HepG2 (cell line): ENCODE measurements at regions not wholly inside any gene's neighbourhood (a gene's known extent, or its start where the extent isn't known, plus 50 kb on each side); places are given as distances from the start of the nearest gene placed in this dataset.

ENCODE experiments used
- CBX5 ChIP-seq: sonication (generic); formaldehyde crosslinking; IDR thresholded peaks from 2 replicates; pipeline ENCODE4 v1.4.0; 2020; ENCODE audit warnings: missing genetic modification reagents, borderline replicate concordance
- SMARCC2 ChIP-seq: fragments of 450-650 bp; IDR thresholded peaks from 2 replicates; pipeline ENCODE4 v1.6.1; 2017; ENCODE audit warnings: antibody characterized with exemption, mild to moderate bottlenecking
- TAF15 ChIP-seq: fragments of 200-400 bp; formaldehyde crosslinking; IDR thresholded peaks from one replicate; pipeline ENCODE4 v1.6.1; 2018; ENCODE audit warnings: mild to moderate bottlenecking, low read depth, low read length; ENCODE audit not compliant: poor library complexity, severe bottlenecking

GRCh38 chr18:4906856-4907255 lies 290.2 kb downstream of the AKAIN1 start:
- TF ChIP-seq SMARCC2 (no peak), TAF15 (no peak), CBX5 (CRISPR knock-in tag) (no peak)
